GM10266 (cell line): ENCODE measurements at regions not wholly inside any gene's neighbourhood (a gene's known extent, or its start where the extent isn't known, plus 50 kb on each side); places are given as distances from the start of the nearest gene placed in this dataset.
A peak's percentile ranks its signal among the peaks of the same experiment; 100 is the strongest.

Source experiments
- DNase-seq: peaks from one replicate; pipeline ENCODE4 v3.0.0; 2012; ENCODE audit errors: extremely low spot score
- TF ChIP-seq, protein P1 (sequence below): IDR thresholded peaks from 2 replicates; pipeline ENCODE4 v1.5.1; 2012; ENCODE audit warnings: mild to moderate bottlenecking, low read depth; ENCODE audit not compliant: control insufficient read depth, insufficient read depth; ENCODE audit errors: missing control alignments

DNA sequence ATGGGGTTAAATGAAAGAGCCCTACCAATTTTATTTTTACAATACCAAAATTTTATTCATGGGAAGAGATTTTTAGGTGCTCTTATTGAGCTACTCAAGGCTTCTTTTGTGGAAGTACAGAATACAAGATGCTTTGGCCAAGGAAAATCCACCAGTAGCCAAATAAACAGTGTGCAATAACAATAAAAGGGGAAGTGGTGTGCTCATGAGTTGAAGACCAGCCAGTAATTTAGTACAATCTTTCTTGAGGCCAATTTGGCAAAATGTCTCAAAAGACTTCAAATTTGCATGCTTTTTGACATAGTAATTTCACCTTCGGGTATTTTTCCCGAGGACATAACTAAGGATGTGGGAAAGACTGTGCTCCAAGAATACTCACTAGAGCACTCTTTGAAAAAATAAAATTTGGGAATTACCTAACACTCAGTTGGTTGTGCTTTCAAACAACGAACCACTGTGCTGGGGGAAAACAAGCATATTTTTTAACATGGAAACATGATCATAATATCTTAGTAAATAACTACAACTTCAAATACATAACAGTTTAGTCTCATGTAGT, 294.0 kb downstream of the DIPK2A start:
- DNase-seq, result no peak
- TF ChIP-seq, protein P1, sequence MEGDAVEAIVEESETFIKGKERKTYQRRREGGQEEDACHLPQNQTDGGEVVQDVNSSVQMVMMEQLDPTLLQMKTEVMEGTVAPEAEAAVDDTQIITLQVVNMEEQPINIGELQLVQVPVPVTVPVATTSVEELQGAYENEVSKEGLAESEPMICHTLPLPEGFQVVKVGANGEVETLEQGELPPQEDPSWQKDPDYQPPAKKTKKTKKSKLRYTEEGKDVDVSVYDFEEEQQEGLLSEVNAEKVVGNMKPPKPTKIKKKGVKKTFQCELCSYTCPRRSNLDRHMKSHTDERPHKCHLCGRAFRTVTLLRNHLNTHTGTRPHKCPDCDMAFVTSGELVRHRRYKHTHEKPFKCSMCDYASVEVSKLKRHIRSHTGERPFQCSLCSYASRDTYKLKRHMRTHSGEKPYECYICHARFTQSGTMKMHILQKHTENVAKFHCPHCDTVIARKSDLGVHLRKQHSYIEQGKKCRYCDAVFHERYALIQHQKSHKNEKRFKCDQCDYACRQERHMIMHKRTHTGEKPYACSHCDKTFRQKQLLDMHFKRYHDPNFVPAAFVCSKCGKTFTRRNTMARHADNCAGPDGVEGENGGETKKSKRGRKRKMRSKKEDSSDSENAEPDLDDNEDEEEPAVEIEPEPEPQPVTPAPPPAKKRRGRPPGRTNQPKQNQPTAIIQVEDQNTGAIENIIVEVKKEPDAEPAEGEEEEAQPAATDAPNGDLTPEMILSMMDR, result no peak

DNA sequence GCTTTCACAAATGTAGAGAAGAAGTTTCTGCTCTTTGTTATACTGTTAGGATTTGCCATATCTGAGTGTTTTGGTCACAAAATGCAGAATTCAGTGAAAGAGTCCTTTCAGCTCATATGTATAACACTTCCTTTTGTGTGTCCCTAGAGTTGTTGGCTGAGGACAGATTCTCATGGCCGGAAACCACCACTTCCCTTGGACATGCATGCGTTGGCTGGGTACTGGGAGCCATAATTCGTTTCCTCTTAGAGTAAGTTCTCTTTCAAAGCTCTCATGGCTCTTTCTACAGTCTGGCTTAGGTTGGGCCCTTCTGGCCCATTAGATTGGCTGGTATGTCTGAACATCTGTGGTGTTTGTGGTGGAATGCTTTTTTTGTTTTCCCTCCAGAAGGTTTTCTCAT, 298.5 kb downstream of the DIPK2A start:
- no peak for DNase-seq
- TF ChIP-seq, protein P1, result no peak

DNA sequence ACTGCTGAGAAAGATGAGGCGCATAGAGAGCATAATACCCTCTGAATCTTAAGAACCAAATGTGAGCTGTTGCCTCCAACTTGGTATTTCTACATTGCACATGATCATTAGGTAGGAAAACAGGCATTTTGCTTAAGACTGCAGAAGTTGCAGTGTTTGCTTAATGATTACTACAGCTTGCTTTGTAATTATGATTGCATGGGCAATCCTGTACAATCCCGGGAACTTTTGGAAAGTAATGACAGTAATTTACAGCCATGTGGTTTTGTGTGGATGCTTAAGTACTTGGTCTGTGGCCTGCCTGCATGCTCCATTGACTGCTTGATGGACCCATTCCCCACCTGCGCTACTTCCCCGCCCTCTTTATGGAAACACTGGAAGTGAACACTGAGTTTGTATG, 301.1 kb downstream of the DIPK2A start:
- DNase-seq, result no peak

DNA sequence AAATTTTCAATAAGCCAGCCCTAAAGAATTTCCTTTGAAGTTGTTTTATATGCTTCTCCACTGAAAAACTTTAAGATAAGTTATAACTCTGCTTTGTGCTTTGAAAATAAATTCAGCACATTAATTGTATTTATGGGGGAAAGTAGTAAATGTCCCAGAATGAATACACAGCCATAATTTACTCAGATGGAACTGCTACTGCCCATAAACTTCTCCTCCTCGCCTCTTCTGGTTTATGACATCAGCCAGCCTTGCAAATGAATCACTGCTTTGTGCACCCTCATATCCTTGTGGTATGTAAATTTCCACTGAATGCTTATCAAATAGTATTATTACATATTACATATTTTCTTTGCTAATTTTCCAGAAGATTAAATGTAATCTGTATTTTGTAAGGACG, 302.0 kb downstream of the DIPK2A start:
- no peak for DNase-seq
- TF ChIP-seq, protein P1, result no peak

More for the DNA sequence above, 301.1 kb downstream of the DIPK2A start:
- TF ChIP-seq, protein P1, result no peak

DNA sequence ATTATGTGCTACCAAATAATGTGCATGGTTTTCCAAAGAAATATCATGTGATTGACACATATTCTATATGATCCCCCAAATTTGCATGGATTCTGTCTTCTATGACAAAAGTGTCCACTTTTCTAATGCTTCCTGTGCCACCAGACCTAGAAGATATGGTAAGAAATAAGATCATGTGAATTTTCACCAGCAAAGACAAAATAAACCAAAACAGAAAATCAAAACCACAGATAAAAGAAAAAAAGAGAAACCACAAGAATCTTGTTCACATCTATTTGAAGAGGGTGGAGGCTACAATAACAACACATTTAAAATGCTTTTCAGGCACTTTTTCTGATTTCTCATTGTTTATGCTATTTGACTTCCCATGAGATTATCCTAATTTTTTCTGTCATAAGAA, 303.4 kb downstream of the DIPK2A start:
- TF ChIP-seq, protein P1, result no peak
- peak; percentile 4 for DNase-seq

DNA sequence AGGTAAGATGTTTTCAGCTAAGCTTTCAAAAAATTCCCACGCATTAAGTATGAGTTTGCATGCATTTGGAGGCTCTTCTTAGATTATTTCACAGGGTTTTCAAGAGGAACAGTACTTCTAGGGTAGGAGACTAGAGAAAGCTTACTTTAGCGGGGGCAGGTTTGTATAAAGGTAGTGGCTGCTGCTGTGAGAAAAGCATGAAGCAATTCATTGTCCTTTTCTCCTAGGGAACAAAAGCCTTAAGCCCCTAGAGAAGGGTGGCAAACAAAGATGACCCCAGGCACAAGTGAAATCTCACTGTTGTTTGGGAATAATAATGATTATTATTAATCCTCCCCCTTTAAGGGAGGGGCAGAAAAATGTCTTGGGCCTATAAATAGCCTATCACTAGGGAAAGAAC, 310.7 kb downstream of the DIPK2A start:
- TF ChIP-seq, protein P1, result no peak
- no peak for DNase-seq

DNA sequence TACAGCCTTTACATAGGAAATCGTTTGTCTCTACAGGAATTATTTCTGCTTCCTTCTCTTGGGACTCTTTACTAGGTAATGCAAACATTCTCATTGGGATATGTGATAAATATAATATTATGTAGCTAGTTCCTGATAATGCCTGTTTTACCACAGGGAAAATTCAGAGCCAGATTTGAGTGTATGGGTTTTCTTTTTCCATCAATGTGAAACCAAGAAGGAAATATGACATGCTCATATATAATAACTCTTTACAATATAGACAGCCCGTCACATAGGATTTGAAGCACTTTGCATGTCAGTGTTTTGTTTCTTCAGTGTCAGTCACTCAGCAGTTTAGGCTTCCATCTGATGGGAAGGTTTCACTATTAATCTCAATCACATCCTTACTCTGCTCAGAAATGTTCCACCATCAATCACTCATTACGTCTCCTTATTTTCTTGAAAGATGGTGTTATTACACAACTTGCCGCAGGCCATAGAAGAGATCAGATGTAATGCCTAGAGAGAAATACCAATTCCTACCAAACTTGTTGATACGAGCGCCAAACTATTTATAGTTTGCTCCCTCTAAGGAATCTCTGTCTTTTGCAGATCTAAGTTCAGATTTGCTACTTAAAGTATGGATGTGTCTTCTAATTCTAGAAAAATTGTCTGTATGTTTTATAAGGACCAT, 314.8 kb downstream of the DIPK2A start:
- no peak for DNase-seq
- TF ChIP-seq, protein P1, result no peak
